GM18511 (cell line): ENCODE measurements at regions not wholly inside any gene's neighbourhood (a gene's known extent, or its start where the extent isn't known, plus 50 kb on each side); places are given as distances from the start of the nearest gene placed in this dataset.

Source experiments
- ATAC-seq: cut with Tn5 transposase; IDR thresholded peaks from one replicate; pipeline ENCODE4 v1.9.1; 2021; ENCODE audit warnings: mild to moderate bottlenecking, moderate library complexity; ENCODE audit not compliant: unreplicated experiment

- ATAC-seq: no peak
These were observed 178.6 kb downstream of the SNAPC1 start for GRCh38 chr14:61940666-61941420.

- ATAC-seq: no peak
These were observed 179.4 kb downstream of the SNAPC1 start for GRCh38 chr14:61941421-61942150.

DNA sequence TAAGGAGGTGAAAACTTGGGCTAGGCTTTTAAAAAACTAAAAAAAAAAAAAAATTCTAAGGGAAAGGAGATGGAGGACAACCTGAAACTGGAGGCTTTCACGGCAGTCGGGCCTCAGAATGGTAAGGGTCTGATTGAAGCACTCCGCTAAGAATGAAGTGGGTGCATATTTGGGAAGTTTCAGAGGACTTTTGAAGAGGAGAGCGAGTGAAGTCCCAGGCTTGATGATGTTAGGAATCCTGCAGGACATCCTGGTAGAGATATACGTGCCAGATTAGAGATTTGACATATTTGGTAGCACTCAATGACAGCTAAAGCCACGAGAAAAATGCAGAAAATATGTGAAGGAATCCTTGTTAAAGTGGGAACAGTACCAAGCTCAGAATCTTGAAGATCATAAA, 186.2 kb downstream of the SNAPC1 start:
- ATAC-seq: no peak

DNA sequence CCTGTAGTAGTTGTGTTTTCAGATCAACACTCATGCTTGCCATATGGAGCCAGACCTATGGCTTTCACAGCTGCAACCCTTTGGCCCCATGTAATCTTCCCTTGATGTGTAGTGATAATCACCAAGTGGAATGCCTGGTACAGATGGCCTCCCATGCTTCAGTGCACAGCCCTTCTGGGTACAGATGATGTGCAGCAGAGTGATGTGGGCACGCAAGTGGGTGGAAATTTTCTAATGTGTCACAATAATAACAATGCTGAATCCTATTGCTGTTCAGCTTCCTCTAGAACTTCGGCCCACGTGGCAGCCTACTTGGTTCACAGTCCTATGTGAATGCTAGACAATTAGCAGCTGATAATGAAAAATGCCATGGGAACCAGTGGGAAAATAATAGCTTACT, 188.1 kb downstream of the SNAPC1 start:
- ATAC-seq: no peak

GRCh38 chr14:61953602-61954001, 191.4 kb downstream of the SNAPC1 start:
- ATAC-seq: no peak

DNA sequence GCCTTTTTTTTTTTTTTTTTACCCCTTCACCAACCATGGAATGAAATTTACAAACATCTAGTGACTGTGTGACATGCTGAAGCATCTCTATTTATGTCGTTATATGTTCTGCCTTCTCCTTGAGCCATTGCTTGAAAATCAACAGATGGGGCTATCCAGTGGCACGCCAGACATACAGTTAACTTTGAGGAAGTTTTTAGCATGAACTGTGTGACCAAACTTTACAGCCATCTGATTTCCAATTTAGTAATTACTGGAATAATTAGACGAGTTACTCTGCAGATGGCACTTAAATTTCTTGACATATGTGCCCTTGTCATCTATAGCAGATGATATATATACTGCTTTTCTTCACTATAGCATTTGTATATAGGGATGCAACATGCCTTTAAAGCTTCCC, 192.1 kb downstream of the SNAPC1 start:
- no peak for ATAC-seq

DNA sequence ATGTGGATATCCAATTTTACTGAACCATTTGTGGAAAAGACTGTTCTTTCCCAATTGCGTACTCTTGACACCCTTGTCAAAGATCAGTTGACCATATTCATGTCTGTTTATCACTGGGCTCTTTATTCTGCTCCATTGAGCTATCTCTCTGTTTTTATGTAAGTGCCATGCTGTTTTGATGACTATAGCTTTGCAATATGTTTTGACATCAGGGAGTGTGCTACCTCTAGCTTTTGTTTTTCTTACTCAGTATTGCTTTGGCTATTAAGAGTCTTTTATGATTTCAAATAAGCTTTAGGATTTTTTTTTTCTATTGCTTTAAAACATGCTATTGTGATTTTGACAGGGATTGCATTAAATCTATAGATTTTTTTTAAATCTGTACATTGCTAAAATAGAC, 194.3 kb downstream of the SNAPC1 start:
- no peak for ATAC-seq

DNA sequence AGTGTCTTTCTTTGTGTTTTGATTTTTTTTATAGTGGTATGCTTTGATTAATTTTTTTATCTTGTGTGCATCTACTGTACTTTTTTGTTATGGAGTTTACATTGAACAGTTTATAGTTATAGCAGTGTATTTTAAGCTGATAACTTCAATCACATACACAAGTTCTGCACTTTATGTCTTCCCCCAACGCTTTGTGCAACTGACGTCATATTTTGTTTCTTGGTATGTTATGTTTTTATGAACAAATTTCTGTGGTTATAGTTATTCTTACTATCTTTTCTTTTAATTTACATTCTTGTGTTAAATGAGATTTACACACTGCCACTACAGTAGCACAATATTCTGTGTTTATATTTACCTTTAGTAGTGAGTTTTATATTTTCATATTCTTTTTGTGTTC, 197.1 kb downstream of the SNAPC1 start:
- ATAC-seq: no peak

DNA sequence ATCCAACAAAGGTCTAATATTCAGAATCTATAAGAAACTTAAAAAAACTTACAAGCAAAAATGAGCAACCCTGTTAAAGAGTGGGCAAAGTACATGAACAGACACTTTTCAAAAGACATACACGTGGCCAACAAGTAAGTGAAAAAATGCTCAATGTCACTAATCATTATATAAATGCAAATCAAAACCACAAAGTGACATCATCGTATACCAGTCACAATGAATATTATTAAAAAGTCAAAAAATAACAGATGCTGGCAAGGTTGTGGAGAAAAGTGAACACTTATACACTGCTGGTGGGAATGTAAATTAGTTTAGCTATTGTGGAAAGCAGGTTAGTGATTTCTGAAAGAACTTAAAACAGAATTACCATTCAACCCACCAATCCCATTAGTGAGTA, 199.1 kb downstream of the SNAPC1 start:
- ATAC-seq: no peak

DNA sequence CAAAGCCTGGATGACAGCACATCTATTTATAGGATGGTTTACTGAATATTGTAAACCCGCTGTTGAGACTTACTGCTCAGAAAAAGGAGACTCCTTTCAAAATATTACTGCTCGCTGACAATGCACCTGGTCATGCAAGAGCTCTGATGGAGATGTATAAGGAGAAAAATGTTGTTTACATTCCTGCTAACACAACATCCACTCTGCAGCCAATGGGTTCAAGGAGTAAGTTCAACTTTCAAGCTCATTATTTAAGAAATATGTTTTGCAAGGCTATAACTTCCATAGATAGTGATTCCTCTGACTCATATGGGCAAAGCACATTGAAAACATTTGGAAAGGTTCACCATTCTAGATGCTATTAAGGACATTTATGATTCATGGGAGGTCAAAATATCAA, 201.7 kb downstream of the SNAPC1 start:
- no peak for ATAC-seq

GRCh38 chr14:61965030-61965745, 203.0 kb downstream of the SNAPC1 start:
- ATAC-seq: no peak

- ATAC-seq: no peak
These were observed 206.0 kb downstream of the SNAPC1 start for GRCh38 chr14:61968207-61968606.

- ATAC-seq: no peak
These were observed 210.5 kb downstream of the SNAPC1 start for GRCh38 chr14:61972711-61973110.

GRCh38 chr14:61973981-61974380, 211.8 kb downstream of the SNAPC1 start:
- no peak for ATAC-seq

- no peak for ATAC-seq
These were observed 215.0 kb downstream of the SNAPC1 start for GRCh38 chr14:61977217-61977616.

DNA sequence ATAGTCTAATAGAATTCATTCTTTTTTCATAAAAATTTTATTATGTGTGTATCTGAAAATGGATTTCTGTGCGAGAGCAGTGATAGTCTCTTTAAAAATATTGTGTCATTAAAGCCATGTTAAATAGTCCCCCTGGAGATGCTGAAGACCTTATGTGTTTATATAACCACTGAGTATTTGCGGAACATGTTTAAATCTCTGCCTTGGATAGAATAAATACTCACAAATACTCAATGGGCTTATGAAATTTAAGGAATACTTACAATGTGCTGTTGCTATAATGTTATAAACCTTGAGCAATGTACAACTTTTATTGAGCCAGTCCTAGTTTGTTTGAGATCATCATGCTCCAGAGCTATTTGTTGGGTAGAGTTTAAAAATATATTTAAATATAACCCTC, 226.0 kb downstream of the SNAPC1 start:
- ATAC-seq: no peak

- ATAC-seq: no peak
These were observed 229.9 kb downstream of the SNAPC1 start for GRCh38 chr14:61992139-61992538.

DNA sequence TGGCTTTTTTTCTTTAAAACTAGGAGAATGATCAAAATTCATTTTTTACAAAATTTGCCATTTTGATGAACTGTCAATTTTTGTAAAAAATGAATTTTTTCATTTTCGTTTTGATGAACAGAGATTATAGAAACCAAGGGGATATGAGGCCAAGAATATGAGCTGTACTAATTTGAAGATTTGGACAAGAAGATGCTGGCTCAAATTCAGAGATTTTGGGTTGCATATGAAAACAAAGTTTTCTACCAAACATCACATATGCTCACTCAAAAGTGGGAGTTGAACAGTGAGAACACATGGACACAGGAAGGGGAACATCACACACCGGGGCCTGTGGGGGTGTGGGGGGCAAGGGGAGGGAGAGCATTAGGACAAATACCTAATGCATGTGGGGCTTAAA, 230.7 kb downstream of the SNAPC1 start:
- no peak for ATAC-seq

DNA sequence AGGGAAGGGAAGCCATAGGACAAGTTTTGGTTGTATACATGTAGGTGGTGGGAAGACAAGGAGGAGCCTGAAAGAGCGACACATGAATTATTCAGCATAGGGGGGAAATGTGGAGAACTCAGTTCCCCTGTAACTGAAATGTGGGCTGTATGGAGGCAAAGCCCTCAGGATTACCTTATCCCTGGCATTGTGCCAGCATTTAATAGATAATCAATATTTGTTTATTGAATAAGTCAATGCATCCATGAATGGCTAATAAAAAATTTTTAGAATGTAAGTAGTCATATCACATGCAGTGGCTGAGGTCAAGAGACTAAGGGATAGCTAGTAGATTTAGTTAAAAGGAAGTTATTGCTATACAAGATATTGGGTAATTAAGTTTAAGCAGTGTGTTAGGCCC, 232.4 kb downstream of the SNAPC1 start:
- no peak for ATAC-seq

GRCh38 chr14:61996753-61997152, 234.5 kb downstream of the SNAPC1 start:
- ATAC-seq: no peak

DNA sequence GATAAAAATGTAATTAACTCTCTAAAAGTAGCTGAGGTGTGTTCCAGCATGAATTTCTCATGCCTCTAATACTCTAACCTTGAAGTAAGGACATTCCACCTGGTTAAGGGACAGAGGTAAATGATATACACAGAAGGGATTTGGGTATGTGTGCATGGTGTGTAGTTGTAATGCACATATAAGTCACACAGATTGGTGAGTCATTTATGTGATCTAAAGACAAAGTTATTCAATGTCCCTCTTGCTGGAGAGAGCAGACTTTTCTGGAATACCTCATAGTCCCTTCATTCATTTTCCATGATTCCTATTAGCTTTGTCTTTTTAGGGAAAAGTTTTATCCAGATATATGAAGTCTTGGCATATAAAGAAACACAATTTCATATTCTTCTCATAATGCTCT, 234.9 kb downstream of the SNAPC1 start:
- ATAC-seq: no peak

DNA sequence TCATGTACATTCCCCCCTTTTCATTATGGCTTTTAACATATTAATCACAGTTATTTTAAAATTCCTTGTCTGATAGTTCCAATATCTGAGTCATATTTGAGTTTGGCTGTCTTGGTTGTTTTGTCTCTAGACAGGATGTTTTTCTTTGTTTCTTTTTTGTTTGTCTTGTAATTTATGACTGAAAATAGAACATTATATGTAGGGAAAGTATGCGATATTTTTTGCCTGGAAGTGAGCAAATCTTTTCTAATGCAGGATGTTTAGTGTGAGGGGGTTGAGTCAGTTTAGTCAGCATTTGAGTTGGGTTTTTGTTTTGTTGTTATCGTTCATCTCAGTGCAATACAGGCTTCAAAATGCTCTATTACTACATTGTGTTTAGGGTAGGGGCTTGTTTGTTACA, 239.7 kb downstream of the SNAPC1 start:
- no peak for ATAC-seq
